HepG2 (cell line): ENCODE measurements at regions not wholly inside any gene's neighbourhood (a gene's known extent, or its start where the extent isn't known, plus 50 kb on each side); places are given as distances from the start of the nearest gene placed in this dataset.

ENCODE experiments used
- ATAC-seq: fragments of 200-7000 bp; cut with Tn5 transposase; 3 replicates; pipeline ENCODE4 v1.9.1; 2020; ENCODE audit warnings: mild to moderate bottlenecking, moderate library complexity
- BruUV-seq: library from RNA; stranded (reverse); fragments of 400-500 nt; replicated peaks from 2 replicates; lab custom pipeline; 2021; lab: Mats Ljungman, UMichigan
- CTCF ChIA-PET: fragments of 300-600 bp; formaldehyde crosslinking; extraction: SDS; loops from one replicate; lab custom pipeline; 2021; ENCODE audit warnings: low total read pairs, inconsistent platforms, low intra/inter-chr PET ratio; lab: Yijun Ruan, JAX
- POLR2A ChIA-PET: fragments of 350-600 bp; sonication (Branson Sonifier 250); formaldehyde crosslinking; loops from one replicate; lab custom pipeline; 2020; ENCODE audit warnings: antibody characterized with exemption, inconsistent platforms; lab: Yijun Ruan, JAX
- DNase-seq: peaks from one replicate; pipeline ENCODE4 v3.0.0-alpha.2; 2015; ENCODE audit warnings: low spot score
- FAIRE-seq: peaks from 3 replicates; lab custom pipeline; 2011; peaks lifted over from hg19 to GRCh38; lab: Jason Lieb, UNC
- H2AFZ ChIP-seq: one replicate; pipeline ENCODE4 v1.6.1; 2011; ENCODE audit warnings: low read length, inconsistent platforms
- H3K27ac ChIP-seq: fragments of 300-600 bp; 3 replicates; pipeline ENCODE4 v1.8.0; 2011; ENCODE audit warnings: mixed run types, mild to moderate bottlenecking, mixed read lengths, low read length, inconsistent platforms; ENCODE audit not compliant: insufficient read depth; ENCODE audit errors: extremely low read length
- H3K27me3 ChIP-seq, 2 experiments: fragments of 200-600 bp in 1 of 2; 2 replicates in 1 of 2; 3 replicates in 1 of 2; pipeline versions ENCODE4 v1.6.0 to v1.8.0; 2011; ENCODE audit warnings: low read length in 2 of 2, mild to moderate bottlenecking in 2 of 2, moderate library complexity in 2 of 2, inconsistent platforms in 1 of 2; ENCODE audit not compliant: insufficient read depth in 2 of 2, control insufficient read depth in 1 of 2
- H3K36me3 ChIP-seq, 2 experiments: fragments of 200-600 bp in 1 of 2; replicated peaks in 1 of 2; 2 replicates in 1 of 2; 3 replicates in 1 of 2; pipeline versions ENCODE4 v1.5.1 to v1.8.0; 2011; ENCODE audit warnings: low read length in 2 of 2, inconsistent platforms in 1 of 2; ENCODE audit not compliant: insufficient read depth in 2 of 2, control insufficient read depth in 1 of 2
- H3K4me1 ChIP-seq: 2 replicates; pipeline ENCODE4 v1.5.1; 2012; ENCODE audit warnings: low read length, inconsistent platforms; ENCODE audit not compliant: insufficient read depth
- H3K4me2 ChIP-seq: 2 replicates; pipeline ENCODE4 v1.6.0; 2011; ENCODE audit warnings: low read depth, low read length, inconsistent platforms
- H3K4me3 ChIP-seq, 3 experiments: fragments of 200-600 bp in 1 of 3; sonication (generic), shearing (Covaris generic) in 1 of 3; replicated peaks in 1 of 3; 2 replicates each; pipeline ENCODE4 v1.5.1; 2011 to 2016; ENCODE audit warnings: low read length in 3 of 3, inconsistent platforms in 2 of 3, low read depth in 2 of 3, mild to moderate bottlenecking in 2 of 3, control low read depth in 1 of 3, mixed read lengths in 1 of 3; ENCODE audit not compliant: insufficient read depth in 1 of 3
- H3K79me2 ChIP-seq: one replicate; pipeline ENCODE4 v1.6.1; 2011; ENCODE audit warnings: low read length, inconsistent platforms; ENCODE audit not compliant: insufficient read depth
- H3K9ac ChIP-seq: 2 replicates; pipeline ENCODE4 v1.6.0; 2011; ENCODE audit warnings: mild to moderate bottlenecking, low read depth, low read length, inconsistent platforms; ENCODE audit not compliant: insufficient read depth
- H3K9me3 ChIP-seq: 2 replicates; pipeline ENCODE4 v1.5.1; 2012; ENCODE audit warnings: mild to moderate bottlenecking, low read length
- H4K20me1 ChIP-seq: 2 replicates; pipeline ENCODE4 v1.6.0; 2011; ENCODE audit warnings: inconsistent platforms, mild to moderate bottlenecking, low read length, moderate library complexity; ENCODE audit not compliant: insufficient read depth
- CEBPB ChIP-seq: IDR thresholded peaks from 2 replicates; pipeline ENCODE4 v1.6.1; 2011; ENCODE audit warnings: low read depth, low read length, improper control_type of control experiment, borderline replicate concordance
- HNRNPL ChIP-seq: fragments of 200-400 bp; formaldehyde crosslinking; IDR thresholded peaks from 2 replicates; pipeline ENCODE4 v1.6.1; 2017; ENCODE audit warnings: mild to moderate bottlenecking, low read depth, low read length
- RFX3 ChIP-seq: IDR thresholded peaks from 2 replicates; pipeline ENCODE4 v1.6.1; 2016; ENCODE audit warnings: missing biosample characterization, missing genetic modification reagents
- SCMH1 ChIP-seq: sonication (generic); formaldehyde crosslinking; IDR thresholded peaks from 2 replicates; pipeline ENCODE4 v1.9.0; 2021; ENCODE audit warnings: missing genetic modification reagents, mild to moderate bottlenecking, borderline replicate concordance
- SIN3A ChIP-seq: IDR thresholded peaks from 2 replicates; pipeline ENCODE4 v1.6.1; 2011; ENCODE audit warnings: low read depth, mild to moderate bottlenecking, control low read depth, low read length, borderline replicate concordance
- SNRNP70 ChIP-seq: fragments of 200-400 bp; formaldehyde crosslinking; IDR thresholded peaks from 2 replicates; pipeline ENCODE4 v1.6.1; 2017; ENCODE audit warnings: mild to moderate bottlenecking, low read depth, low read length, moderate library complexity
- SOX5 ChIP-seq: IDR thresholded peaks from 2 replicates; pipeline ENCODE4 v1.6.1; 2016; ENCODE audit warnings: borderline replicate concordance
- SP4 ChIP-seq: sonication (generic); formaldehyde crosslinking; IDR thresholded peaks from 2 replicates; pipeline ENCODE4 v1.8.1; 2023; ENCODE audit warnings: mild to moderate bottlenecking, missing genetic modification reagents
- TBX3 ChIP-seq: fragments of 450-650 bp; IDR thresholded peaks from 2 replicates; pipeline ENCODE4 v1.6.1; 2017; ENCODE audit warnings: antibody characterized with exemption, mild to moderate bottlenecking, inconsistent platforms, borderline replicate concordance
- ZNF20 ChIP-seq: sonication (generic); formaldehyde crosslinking; IDR thresholded peaks from 2 replicates; pipeline ENCODE4 v1.4.0; 2020; ENCODE audit warnings: mild to moderate bottlenecking, moderate library complexity, missing genetic modification reagents
- ZNF703 ChIP-seq: sonication (generic); formaldehyde crosslinking; IDR thresholded peaks from 2 replicates; pipeline ENCODE4 v1.5.1; 2020; ENCODE audit warnings: missing genetic modification reagents, mild to moderate bottlenecking, moderate library complexity, borderline replicate concordance
- ZSCAN20 ChIP-seq: sonication (generic); formaldehyde crosslinking; IDR thresholded peaks from 2 replicates; pipeline ENCODE4 v1.4.0; 2020; ENCODE audit warnings: missing genetic modification reagents, mild to moderate bottlenecking, borderline replicate concordance
- WGBS: methylation state at CpG from one replicate; pipeline ENCODE4 v1.1.6; 2017; ENCODE audit warnings: low lambda C conversion rate; 5-methylcytosine and 5-hydroxymethylcytosine counted together
- in situ Hi-C: cut with HindIII; loops from 2 replicates; pipeline ENCODE4 v1.10.0; 2017; ENCODE audit warnings: low pct_unique_long_range_greater_than_20kb; ENCODE audit not compliant: extremely low pct_ligation_motif_present
- intact Hi-C: fragments of 100-400 bp; cut with micrococcal nuclease; formaldehyde crosslinking; loops from one replicate; pipeline ENCODE4 v1.10.0; 2022; ENCODE audit not compliant: unreplicated experiment
- TF ChIP-seq, protein P1 (sequence below): sonication (generic); formaldehyde crosslinking; IDR thresholded peaks from 2 replicates; pipeline ENCODE4 v1.9.0; 2022; ENCODE audit warnings: low read depth, missing genetic modification reagents
- TF ChIP-seq, protein P2 (sequence below): IDR thresholded peaks from 2 replicates; pipeline ENCODE4 v1.6.1; 2016; ENCODE audit warnings: control low read depth
- TF ChIP-seq, protein P3 (sequence below): sonication (generic); formaldehyde crosslinking; IDR thresholded peaks from 2 replicates; pipeline ENCODE4 v1.5.0; 2020; ENCODE audit warnings: mild to moderate bottlenecking, missing genetic modification reagents

DNA sequence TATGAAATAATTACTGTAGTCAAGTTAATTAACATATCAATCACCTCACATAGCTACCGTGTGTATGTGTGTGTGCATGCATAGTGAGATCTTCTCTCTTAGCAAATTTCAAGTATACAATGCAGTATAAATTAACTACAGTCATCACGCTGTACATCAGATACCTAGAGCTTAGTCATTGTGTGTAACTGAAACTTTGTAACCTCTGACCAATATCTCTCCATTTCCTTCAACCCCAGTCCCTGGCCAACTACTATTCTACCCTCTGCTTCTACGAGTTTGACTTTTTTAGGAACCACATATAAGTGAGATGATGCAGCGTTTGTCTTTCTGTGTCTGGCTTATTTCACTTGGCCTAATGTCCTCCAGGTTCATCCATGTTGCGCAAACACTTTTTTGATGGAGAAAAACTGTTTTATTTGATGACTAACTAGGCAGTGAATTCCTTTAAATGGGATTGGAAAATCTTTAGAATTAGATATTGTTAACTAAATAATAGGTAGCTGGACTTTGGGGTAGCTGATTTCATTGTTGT, 459.5 kb downstream of the DHX35 start:
- Histone ChIP-seq H3K36me3 (no peaks in the 10 kb centered on the region), H4K20me1 (no peaks in the 10 kb centered on the region), H3K4me1 (no peaks in the 10 kb centered on the region), H3K9ac (no peak overlapping the region), H2AFZ (no peak overlapping the region), H3K79me2 (no peaks in the 10 kb centered on the region), H3K27me3 (no peaks in the 10 kb centered on the region), H3K4me3 (no peak overlapping the region), H3K4me2 (no peak overlapping the region), H3K9me3 (peaks cover 63% of the 10 kb centered on the region), H3K27ac (no peak overlapping the region)
- CTCF ChIA-PET: no interaction called here
- ATAC-seq: no peak
- in situ Hi-C loops (no loop called here), intact Hi-C loops (no loop called here)
- no TSS peak for BruUV-seq
- 16% methylated on average over 5 of the region's 5 CpGs for WGBS
- no peak for FAIRE-seq
- POLR2A ChIA-PET: no interaction called here
- DNase-seq: no peak
- TF ChIP-seq CEBPB (0 out of 2 replicates have a peak, but pooled peaks have one; percentile 8), SIN3A (no peak), SOX5 (CRISPR knock-in tag) (no peak), ZSCAN20 (CRISPR knock-in tag) (no peak)
- TF ChIP-seq, protein P1, sequence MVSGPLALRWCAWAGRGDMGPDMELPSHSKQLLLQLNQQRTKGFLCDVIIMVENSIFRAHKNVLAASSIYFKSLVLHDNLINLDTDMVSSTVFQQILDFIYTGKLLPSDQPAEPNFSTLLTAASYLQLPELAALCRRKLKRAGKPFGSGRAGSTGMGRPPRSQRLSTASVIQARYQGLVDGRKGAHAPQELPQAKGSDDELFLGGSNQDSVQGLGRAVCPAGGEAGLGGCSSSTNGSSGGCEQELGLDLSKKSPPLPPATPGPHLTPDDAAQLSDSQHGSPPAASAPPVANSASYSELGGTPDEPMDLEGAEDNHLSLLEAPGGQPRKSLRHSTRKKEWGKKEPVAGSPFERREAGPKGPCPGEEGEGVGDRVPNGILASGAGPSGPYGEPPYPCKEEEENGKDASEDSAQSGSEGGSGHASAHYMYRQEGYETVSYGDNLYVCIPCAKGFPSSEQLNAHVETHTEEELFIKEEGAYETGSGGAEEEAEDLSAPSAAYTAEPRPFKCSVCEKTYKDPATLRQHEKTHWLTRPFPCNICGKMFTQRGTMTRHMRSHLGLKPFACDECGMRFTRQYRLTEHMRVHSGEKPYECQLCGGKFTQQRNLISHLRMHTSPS (CRISPR knock-in tag): no peak

DNA sequence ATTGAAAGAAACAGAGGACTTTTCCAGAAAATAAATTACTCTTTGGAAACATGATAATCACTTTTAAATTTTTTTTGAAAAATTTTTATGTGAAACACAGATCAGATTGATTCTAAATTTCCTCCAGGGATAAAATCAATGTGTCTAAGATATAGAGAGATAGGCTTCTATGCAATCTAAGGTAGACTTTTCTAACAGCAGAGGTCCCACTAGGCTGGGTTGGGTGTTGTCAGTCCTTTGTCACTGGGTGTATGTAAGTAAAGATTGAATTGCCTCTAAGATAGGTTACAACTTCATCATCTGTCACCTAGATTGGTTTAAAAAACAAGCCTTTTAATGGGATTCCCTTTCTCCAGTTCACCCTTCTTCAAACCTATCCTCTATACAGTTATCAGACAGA, 449.9 kb downstream of the DHX35 start:
- no peak overlapping the region for H3K4me2 ChIP-seq
- H3K4me3 ChIP-seq: no peak overlapping the region
- H3K79me2 ChIP-seq: no peaks in the 10 kb centered on the region
- ATAC-seq (no peak), DNase-seq (no peak), FAIRE-seq (no peak)
- H3K9ac ChIP-seq: no peak overlapping the region
- in situ Hi-C loops: no loop called here
- H4K20me1 ChIP-seq: no peaks in the 10 kb centered on the region
- intact Hi-C loops: no loop called here
- no peaks in the 10 kb centered on the region for H3K4me1 ChIP-seq
- no peak overlapping the region for H2AFZ ChIP-seq
- ChIA-PET POLR2A (no interaction called here), CTCF (no interaction called here)
- no TSS peak for BruUV-seq
- H3K36me3 ChIP-seq: no peaks in the 10 kb centered on the region
- H3K27ac ChIP-seq: no peak overlapping the region
- no peaks in the 10 kb centered on the region for H3K27me3 ChIP-seq
- H3K9me3 ChIP-seq: 0 out of 2 replicates have a peak, but pooled peaks cover 8% of the 10 kb centered on the region
- TF ChIP-seq, protein P2, sequence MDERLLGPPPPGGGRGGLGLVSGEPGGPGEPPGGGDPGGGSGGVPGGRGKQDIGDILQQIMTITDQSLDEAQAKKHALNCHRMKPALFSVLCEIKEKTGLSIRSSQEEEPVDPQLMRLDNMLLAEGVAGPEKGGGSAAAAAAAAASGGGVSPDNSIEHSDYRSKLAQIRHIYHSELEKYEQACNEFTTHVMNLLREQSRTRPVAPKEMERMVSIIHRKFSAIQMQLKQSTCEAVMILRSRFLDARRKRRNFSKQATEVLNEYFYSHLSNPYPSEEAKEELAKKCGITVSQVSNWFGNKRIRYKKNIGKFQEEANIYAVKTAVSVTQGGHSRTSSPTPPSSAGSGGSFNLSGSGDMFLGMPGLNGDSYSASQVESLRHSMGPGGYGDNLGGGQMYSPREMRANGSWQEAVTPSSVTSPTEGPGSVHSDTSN (CRISPR knock-in tag): no peak
- TF ChIP-seq ZNF703: no peak
- no peak for TF ChIP-seq TBX3
- TF ChIP-seq RFX3: no peak
- no peak for TF ChIP-seq SP4 (CRISPR knock-in tag)
- no peak for TF ChIP-seq SCMH1
- TF ChIP-seq HNRNPL: no peak
- TF ChIP-seq ZNF20: no peak
- TF ChIP-seq, protein P3, sequence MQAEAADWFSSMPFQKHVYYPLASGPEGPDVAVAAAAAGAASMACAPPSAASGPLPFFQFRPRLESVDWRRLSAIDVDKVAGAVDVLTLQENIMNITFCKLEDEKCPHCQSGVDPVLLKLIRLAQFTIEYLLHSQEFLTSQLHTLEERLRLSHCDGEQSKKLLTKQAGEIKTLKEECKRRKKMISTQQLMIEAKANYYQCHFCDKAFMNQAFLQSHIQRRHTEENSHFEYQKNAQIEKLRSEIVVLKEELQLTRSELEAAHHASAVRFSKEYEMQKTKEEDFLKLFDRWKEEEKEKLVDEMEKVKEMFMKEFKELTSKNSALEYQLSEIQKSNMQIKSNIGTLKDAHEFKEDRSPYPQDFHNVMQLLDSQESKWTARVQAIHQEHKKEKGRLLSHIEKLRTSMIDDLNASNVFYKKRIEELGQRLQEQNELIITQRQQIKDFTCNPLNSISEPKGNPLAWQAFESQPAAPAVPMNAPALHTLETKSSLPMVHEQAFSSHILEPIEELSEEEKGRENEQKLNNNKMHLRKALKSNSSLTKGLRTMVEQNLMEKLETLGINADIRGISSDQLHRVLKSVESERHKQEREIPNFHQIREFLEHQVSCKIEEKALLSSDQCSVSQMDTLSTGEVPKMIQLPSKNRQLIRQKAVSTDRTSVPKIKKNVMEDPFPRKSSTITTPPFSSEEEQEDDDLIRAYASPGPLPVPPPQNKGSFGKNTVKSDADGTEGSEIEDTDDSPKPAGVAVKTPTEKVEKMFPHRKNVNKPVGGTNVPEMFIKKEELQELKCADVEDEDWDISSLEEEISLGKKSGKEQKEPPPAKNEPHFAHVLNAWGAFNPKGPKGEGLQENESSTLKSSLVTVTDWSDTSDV: no peak
- TF ChIP-seq SNRNP70: no peak
